ENCODE measurements at regions not wholly inside any gene's neighbourhood (a gene's known extent, or its start where the extent isn't known, plus 50 kb on each side); places are given as distances from the start of the nearest gene placed in this dataset.
"Not testable (repeated sequence)": the region's sequence is repeated elsewhere in the genome, so short reads cannot be mapped to it uniquely, and the experiment has no call there.

- H3K4me3 Mint-ChIP-seq = no peak overlapping the region
- H3K27ac Mint-ChIP-seq = no peak overlapping the region
- ATAC-seq = no peak
- peaks cover 2% of the 10 kb centered on the region for H3K9me3 Mint-ChIP-seq (ENCODE audit: low read depth)
- ChIA-PET POLR2A (no interaction called here), CTCF (no interaction called here)
- H3K36me3 Mint-ChIP-seq (ENCODE audit: low read depth) = no peaks in the 10 kb centered on the region
- DNase-seq = no peak
- no peaks in the 10 kb centered on the region for H3K27me3 Mint-ChIP-seq
- intact Hi-C loops (cut with DNase I, micrococcal nuclease) = no loop called here
- H3K4me1 Mint-ChIP-seq = no peaks in the 10 kb centered on the region
Observed at GRCh38 chr14:26655128-26655527, 57.3 kb upstream of the NOVA1 start.

DNA sequence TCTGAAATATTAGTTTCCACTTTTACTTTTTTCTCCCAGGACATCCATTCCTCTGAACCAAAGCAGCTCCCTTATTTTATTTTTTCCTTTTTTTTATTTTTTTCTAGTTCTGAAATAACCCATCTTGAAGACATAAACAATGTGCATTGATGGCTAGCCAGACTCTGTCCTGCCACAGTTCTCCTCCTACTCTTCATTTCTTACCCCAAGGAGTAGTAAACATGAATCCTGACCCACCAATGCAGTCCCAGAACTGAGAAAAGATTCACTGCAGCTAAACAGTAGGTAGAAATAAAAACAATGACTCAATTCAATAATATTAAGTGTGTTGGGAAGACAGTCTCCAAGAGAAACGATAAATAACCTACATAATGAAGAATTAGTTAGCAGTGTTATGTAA, 65.7 kb upstream of the NOVA1 start:
- CTCF ChIA-PET = no interaction called here
- POLR2A ChIA-PET = no interaction called here
- Mint-ChIP-seq H3K36me3 (ENCODE audit: low read depth) (no peaks in the 10 kb centered on the region), H3K27ac (no peak overlapping the region), H3K27me3 (no peaks in the 10 kb centered on the region), H3K4me3 (no peak overlapping the region), H3K9me3 (ENCODE audit: low read depth) (peaks cover 15% of the 10 kb centered on the region), H3K4me1 (no peaks in the 10 kb centered on the region)
- intact Hi-C loops (cut with DNase I, micrococcal nuclease) = no loop called here
- ATAC-seq = no peak
- no peak for DNase-seq

- ATAC-seq; H3K4me3 Mint-ChIP-seq; H3K27ac Mint-ChIP-seq; CTCF ChIA-PET; DNase-seq; intact Hi-C loops (cut with DNase I, micrococcal nuclease); POLR2A ChIA-PET; H3K4me1 Mint-ChIP-seq; H3K27me3 Mint-ChIP-seq; H3K36me3 Mint-ChIP-seq (ENCODE audit: low read depth): not testable (repeated sequence)
- peaks cover 12% of the 10 kb centered on the region for H3K9me3 Mint-ChIP-seq (ENCODE audit: low read depth)
Observed at GRCh38 chr14:26678732-26679420, 81.0 kb upstream of the NOVA1 start.

GRCh38 chr14:26685401-26685800, 87.6 kb upstream of the NOVA1 start:
- intact Hi-C loops (cut with DNase I, micrococcal nuclease) = no loop called here
- Mint-ChIP-seq H3K4me3 (no peak overlapping the region), H3K9me3 (ENCODE audit: low read depth) (peaks cover 10% of the 10 kb centered on the region), H3K27me3 (no peaks in the 10 kb centered on the region), H3K27ac (no peak overlapping the region), H3K36me3 (ENCODE audit: low read depth) (no peaks in the 10 kb centered on the region), H3K4me1 (no peaks in the 10 kb centered on the region)
- CTCF ChIA-PET = no interaction called here
- ATAC-seq (no peak), DNase-seq (no peak)
- POLR2A ChIA-PET = interaction anchor here (0.6 kb wide), 1 partner anchor 308 kb away, joined by 3 read pairs; no protein-coding TSS in a partner anchor

- intact Hi-C loops (cut with DNase I, micrococcal nuclease) = no loop called here
- no peak for DNase-seq
- Mint-ChIP-seq H3K4me3 (no peak overlapping the region), H3K36me3 (ENCODE audit: low read depth) (no peaks in the 10 kb centered on the region), H3K27me3 (no peaks in the 10 kb centered on the region), H3K4me1 (no peaks in the 10 kb centered on the region), H3K27ac (no peak overlapping the region), H3K9me3 (ENCODE audit: low read depth) (peaks cover 10% of the 10 kb centered on the region)
- POLR2A ChIA-PET = no interaction called here
- no peak for ATAC-seq
- CTCF ChIA-PET = no interaction called here
Observed at GRCh38 chr14:26687301-26687837, 89.5 kb upstream of the NOVA1 start.

DNA sequence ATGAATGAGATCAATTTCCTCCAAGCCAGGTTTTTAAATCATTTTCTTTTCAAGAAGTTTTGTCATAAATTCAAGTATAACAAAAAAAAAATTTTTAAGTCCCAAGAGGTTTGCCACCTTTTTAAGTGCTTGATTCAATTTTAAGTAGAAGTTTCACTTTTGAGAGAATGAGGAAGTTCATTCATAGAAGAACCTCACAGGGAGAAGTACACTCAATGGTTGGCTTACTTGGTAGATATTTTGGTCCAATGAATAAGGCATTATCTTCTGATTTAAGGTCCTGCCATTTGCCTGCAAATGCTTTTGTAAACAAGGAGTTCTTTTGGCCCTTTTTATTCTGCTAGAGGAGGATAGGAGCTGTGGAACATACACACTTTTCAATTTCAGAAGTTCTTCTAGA, 96.7 kb upstream of the NOVA1 start:
- Mint-ChIP-seq H3K9me3 (ENCODE audit: low read depth) (peaks cover 19% of the 10 kb centered on the region), H3K27me3 (no peaks in the 10 kb centered on the region), H3K4me1 (no peaks in the 10 kb centered on the region), H3K36me3 (ENCODE audit: low read depth) (no peaks in the 10 kb centered on the region), H3K27ac (no peak overlapping the region), H3K4me3 (no peak overlapping the region)
- DNase-seq (no peak), ATAC-seq (no peak)
- intact Hi-C loops (cut with DNase I, micrococcal nuclease) = no loop called here
- ChIA-PET CTCF (no interaction called here), POLR2A (no interaction called here)

DNA sequence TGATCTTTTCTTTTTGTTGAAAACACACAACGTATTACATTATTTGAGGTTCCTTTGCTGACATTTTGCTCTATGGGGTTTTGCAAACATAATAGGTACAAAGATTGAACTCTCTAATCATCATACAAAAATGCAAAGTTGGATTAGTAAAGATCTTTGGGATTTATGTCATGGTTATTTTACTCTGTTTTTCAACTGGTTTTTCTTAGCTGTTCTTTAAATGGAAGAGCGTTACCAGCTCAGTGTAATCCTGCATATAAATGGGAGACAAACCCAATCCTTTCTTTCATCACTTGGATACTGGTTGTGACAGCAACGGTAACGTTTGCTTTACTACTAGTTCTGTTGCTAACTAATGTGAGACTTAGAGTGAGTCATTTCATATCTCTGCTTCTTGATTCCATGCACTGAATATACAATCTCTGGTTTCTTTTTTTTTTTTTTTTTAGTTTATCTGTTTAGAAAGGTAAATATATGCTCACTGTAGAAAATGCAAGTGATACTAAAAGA, 104.9 kb upstream of the NOVA1 start:
- no peaks in the 10 kb centered on the region for H3K4me1 Mint-ChIP-seq
- ChIA-PET CTCF (no interaction called here), POLR2A (no interaction called here)
- H3K27me3 Mint-ChIP-seq = no peaks in the 10 kb centered on the region
- no peak for ATAC-seq
- no peak overlapping the region for H3K27ac Mint-ChIP-seq
- intact Hi-C loops (cut with DNase I, micrococcal nuclease) = no loop called here
- H3K9me3 Mint-ChIP-seq (ENCODE audit: low read depth) = peaks cover 9% of the 10 kb centered on the region
- DNase-seq = no peak
- H3K4me3 Mint-ChIP-seq = no peak overlapping the region
- H3K36me3 Mint-ChIP-seq (ENCODE audit: low read depth) = no peaks in the 10 kb centered on the region

- no peak overlapping the region for H3K27ac Mint-ChIP-seq
- no peak for DNase-seq
- CTCF ChIA-PET = no interaction called here
- no peaks in the 10 kb centered on the region for H3K4me1 Mint-ChIP-seq
- no peaks in the 10 kb centered on the region for H3K27me3 Mint-ChIP-seq
- POLR2A ChIA-PET = no interaction called here
- H3K4me3 Mint-ChIP-seq = no peak overlapping the region
- peaks cover 4% of the 10 kb centered on the region for H3K9me3 Mint-ChIP-seq (ENCODE audit: low read depth)
- no peak for ATAC-seq
- intact Hi-C loops (cut with DNase I, micrococcal nuclease) = no loop called here
- H3K36me3 Mint-ChIP-seq (ENCODE audit: low read depth) = no peaks in the 10 kb centered on the region
Observed at GRCh38 chr14:26703686-26704366, 106.0 kb upstream of the NOVA1 start.

DNA sequence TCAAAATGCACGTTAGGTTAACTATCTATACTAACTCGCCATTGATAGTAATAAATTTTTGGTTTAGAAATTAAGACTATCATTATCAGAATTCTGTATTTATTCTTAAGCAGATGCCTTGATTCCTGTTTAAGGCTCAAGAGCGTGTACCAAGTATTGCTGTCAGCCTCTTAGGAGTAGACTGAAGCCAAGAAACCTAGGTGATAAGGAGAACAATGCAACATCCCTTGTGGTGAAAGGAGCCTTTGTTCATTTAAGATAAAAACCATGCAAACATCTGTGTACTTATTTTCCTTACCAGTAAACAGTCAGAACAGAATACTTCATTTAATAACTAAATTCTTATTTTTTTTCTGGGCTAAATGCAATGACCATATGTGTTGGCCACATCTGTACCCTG, 109.4 kb upstream of the NOVA1 start:
- H3K36me3 Mint-ChIP-seq (ENCODE audit: low read depth) = no peaks in the 10 kb centered on the region
- peaks cover 4% of the 10 kb centered on the region for H3K9me3 Mint-ChIP-seq (ENCODE audit: low read depth)
- ChIA-PET POLR2A (no interaction called here), CTCF (no interaction called here)
- no peak for DNase-seq
- no peak for ATAC-seq
- no peak overlapping the region for H3K4me3 Mint-ChIP-seq
- no peaks in the 10 kb centered on the region for H3K27me3 Mint-ChIP-seq
- intact Hi-C loops (cut with DNase I, micrococcal nuclease) = no loop called here
- H3K4me1 Mint-ChIP-seq = no peaks in the 10 kb centered on the region
- H3K27ac Mint-ChIP-seq = no peak overlapping the region

GRCh38 chr14:26709019-26709418, 111.2 kb upstream of the NOVA1 start:
- no peaks in the 10 kb centered on the region for H3K27me3 Mint-ChIP-seq
- intact Hi-C loops (cut with DNase I, micrococcal nuclease) = no loop called here
- H3K4me3 Mint-ChIP-seq = no peak overlapping the region

DNA sequence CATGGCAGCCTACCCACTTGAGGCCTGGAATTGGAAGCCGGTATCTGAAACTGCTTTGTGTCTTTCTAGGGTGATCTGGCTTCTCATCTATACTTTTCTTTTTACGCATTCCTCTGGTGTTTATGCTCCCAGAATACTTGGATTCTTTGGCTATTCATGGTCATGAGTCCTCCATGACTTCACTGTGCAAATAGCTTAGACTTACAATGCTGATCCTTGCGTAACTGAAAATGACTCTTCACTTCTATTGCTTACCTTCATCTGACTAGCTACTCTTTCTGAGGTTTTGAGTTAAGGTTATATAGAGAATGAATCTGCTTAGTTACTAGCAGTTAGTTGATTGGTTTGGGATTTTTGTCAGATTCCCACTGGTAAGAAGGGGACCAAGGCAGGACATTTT, 121.7 kb upstream of the NOVA1 start:
- H3K4me1 Mint-ChIP-seq = no peaks in the 10 kb centered on the region
- intact Hi-C loops (cut with DNase I, micrococcal nuclease) = no loop called here
- H3K27ac Mint-ChIP-seq = no peak overlapping the region
- ATAC-seq (no peak), DNase-seq (no peak)
- H3K4me3 Mint-ChIP-seq = no peak overlapping the region
- no peaks in the 10 kb centered on the region for H3K27me3 Mint-ChIP-seq
- H3K36me3 Mint-ChIP-seq (ENCODE audit: low read depth) = no peaks in the 10 kb centered on the region
- POLR2A ChIA-PET = no interaction called here
- H3K9me3 Mint-ChIP-seq (ENCODE audit: low read depth) = peaks cover 18% of the 10 kb centered on the region
- CTCF ChIA-PET = no interaction called here

More at GRCh38 chr14:26709019-26709418, 111.2 kb upstream of the NOVA1 start:
- H3K27ac Mint-ChIP-seq = no peak overlapping the region
- H3K9me3 Mint-ChIP-seq (ENCODE audit: low read depth) = peaks cover 4% of the 10 kb centered on the region
- ChIA-PET CTCF (interaction anchor here (0.7 kb wide), 1 partner anchor 1390 kb away, joined by 3 read pairs; no protein-coding TSS in a partner anchor), POLR2A (no interaction called here)
- no peak for ATAC-seq
- no peaks in the 10 kb centered on the region for H3K4me1 Mint-ChIP-seq
- DNase-seq = no peak
- no peaks in the 10 kb centered on the region for H3K36me3 Mint-ChIP-seq (ENCODE audit: low read depth)

GRCh38 chr14:26722258-26722657, 124.4 kb upstream of the NOVA1 start:
- no peak for ATAC-seq
- H3K27me3 Mint-ChIP-seq = no peaks in the 10 kb centered on the region
- intact Hi-C loops (cut with DNase I, micrococcal nuclease) = no loop called here
- no peaks in the 10 kb centered on the region for H3K4me1 Mint-ChIP-seq
- no peak for DNase-seq
- peaks cover 16% of the 10 kb centered on the region for H3K9me3 Mint-ChIP-seq (ENCODE audit: low read depth)
- no peak overlapping the region for H3K27ac Mint-ChIP-seq
- no peaks in the 10 kb centered on the region for H3K36me3 Mint-ChIP-seq (ENCODE audit: low read depth)
- no peak overlapping the region for H3K4me3 Mint-ChIP-seq
- ChIA-PET POLR2A (no interaction called here), CTCF (no interaction called here)

Measured in activated CD4-positive, alpha-beta T cell treated with anti-CD3 and anti-CD28 coated beads for 36 hours (primary cell).